SKM-1 (cell line): ENCODE measurements at regions not wholly inside any gene's neighbourhood (a gene's known extent, or its start where the extent isn't known, plus 50 kb on each side); places are given as distances from the start of the nearest gene placed in this dataset.

ENCODE experiments used
- DNase-seq: peaks from one replicate; lab custom pipeline; 2025; ENCODE audit not compliant: unreplicated experiment; lab: John Stamatoyannopoulos, UW

DNA sequence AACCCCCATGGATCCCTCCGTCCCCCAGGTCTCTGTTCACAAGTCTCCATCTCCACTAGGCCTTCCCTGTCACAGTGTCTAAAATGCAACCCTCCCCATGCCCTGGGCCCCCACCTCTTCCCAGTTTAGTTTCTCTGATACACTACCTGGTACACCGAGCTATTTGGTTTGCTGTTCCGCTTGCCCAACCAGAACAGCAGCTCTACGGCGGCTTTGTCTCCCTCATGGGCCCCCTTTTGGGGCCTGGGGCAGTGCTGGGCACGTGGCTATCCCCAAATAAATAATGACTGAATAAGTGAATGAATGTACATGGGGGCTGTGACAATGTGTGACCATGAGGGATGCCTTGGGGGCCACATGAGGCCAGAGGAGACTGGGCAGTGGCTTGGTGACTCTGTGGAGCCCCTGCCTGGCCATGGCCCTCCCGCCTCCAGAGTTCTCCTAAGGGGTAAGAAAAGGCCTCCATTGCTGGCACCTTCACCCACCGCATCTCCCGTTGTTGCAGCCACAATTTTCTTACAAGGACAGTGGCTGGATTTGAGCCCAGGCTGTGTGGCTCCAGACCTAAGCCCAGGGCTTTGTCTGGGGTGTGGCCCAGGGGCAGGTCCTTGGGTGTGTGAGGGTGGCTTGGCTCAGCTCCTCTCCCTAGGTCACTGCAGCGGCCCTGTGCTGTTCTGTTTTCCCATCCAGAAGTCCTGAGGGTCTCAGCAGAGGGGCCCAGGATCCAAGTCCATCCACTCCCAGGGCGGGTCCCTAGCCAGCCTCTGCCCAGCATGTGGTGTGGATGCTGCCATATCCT is 408.5 kb upstream of the SULF2 start:
- no peak for DNase-seq

DNA sequence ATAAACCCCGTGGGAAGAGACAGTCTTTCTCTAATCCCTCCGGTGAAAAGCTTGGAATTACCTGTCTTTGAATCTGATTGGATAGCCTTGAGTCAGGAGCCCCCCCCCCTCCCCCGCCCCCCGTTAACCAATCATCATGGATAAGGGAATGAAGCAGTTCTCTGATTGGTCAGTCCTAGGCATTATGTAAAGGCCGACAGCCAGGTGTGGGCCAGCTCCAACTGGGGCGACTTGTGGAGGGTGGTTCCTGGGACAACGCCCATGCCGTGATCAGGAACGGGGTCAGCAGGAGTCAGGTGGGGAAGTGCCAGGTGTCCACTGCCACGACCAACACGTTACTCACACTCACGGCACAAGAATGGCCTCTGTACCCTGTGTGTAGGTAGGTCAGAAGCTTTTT is 406.8 kb upstream of the SULF2 start:
- DNase-seq = no peak

DNA sequence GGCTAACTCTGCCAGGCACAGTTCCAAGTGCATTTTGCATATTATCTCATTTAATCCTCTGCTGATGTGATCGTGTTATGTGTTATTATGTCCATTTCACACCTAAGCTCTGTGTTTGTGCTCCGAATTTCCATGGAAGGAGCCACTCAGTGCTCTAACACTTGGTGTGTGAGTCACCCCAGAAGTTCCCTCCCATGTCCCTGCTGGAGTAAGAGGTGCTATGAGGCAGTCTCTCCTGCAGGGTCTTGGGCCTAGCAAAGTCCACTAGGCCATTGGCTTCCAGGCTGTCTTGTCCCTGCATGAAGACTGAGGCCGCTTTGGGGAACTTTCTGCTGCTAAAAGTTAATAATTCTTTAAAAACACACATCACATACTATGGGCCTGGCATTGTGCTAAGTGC is 405.9 kb upstream of the SULF2 start:
- no peak for DNase-seq

DNA sequence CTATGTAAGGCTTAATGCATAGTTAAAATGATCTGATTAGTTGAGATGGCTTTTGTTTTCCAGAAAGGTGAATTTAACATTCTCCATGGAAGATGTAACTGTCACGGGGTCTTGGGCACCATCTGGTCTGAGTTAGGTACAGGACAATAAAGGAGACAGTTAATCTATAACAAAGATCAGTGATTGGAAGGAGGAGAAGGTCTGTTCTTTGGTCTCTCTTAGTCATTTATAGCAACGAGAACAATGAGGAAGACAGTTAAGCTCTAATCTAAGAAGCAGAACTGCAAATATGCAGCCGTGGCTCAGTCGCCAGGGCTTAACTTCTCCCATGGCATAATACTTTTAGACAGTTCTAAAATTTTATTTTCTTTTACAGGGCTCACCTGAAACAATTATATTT is 405.5 kb upstream of the SULF2 start:
- DNase-seq = no peak

DNA sequence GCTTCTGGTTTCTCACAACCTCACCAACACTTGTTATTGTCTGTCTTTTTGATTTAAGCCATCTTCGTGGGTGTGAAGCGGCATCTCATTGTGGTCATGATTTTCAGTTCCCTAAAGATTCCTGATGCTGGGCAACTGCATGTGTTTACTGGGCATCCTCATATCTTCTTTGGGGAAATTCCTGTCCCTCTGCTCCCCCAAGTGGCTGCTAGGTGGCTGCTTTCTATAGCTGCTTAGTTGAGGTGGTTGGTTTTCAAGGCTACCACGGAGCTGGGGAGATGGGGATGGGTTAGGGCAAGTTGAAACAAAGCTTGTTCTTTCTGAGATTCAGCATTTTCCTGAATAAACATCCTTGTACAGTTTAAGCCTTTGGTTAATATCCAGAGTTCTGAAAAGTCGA is 403.9 kb upstream of the SULF2 start:
- no peak for DNase-seq

DNA sequence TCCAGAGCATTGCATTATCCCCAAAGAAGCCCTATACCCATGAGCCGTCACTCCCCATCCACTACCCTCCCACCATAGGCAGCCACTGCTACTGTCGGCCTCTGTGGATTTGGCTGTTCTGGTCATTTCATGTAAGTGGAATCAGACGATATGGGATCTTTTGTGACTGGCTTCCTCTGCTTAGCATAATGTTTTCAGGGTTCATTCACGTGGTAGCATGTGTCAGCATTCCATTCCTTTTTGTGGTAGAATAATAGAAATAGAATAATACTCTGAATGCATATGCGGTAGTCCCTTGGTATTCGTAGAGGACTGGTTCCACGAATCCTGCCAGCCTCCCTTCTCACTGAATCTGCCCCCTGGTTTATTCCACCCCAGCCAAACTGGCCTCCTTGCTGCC is 402.6 kb upstream of the SULF2 start:
- DNase-seq = no peak

DNA sequence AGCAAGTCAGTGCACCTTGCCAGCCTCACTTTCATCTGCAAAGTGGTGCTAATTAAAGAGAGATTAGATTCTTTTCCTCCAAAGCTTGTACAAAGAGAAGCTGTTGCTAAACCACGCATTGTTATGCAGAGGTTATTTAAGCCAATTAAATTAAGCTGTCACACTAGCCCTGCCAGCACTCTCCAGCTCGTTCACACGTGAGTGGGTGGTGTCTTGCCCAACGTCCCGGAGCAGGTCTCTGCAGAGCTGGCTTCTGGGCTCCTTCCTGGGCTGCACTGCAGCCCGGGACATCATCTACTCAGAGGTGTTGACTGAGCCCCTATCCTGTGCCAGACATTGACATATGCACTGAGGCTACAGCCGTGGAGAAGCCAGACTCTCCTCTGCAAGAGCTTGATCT is 401.6 kb upstream of the SULF2 start:
- DNase-seq = no peak

DNA sequence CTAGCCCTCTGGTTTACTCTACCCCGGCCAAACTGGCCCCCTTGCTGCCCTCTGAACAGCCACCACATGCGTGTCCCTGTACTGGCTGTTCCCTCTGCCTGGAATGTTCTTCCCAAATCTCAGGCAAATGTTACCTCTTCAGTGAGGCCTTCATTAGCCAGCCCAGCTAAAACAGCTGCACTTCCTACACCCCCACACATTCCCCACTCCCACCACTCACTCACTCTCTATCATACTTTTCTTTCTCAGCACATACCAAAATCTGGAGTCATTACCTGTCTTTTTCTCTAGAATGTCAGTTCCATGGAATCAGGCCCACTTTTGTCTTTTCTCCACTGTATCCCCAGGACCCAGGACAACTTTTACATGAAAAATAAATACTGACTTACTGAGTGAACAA is 401.2 kb upstream of the SULF2 start:
- no peak for DNase-seq

DNA sequence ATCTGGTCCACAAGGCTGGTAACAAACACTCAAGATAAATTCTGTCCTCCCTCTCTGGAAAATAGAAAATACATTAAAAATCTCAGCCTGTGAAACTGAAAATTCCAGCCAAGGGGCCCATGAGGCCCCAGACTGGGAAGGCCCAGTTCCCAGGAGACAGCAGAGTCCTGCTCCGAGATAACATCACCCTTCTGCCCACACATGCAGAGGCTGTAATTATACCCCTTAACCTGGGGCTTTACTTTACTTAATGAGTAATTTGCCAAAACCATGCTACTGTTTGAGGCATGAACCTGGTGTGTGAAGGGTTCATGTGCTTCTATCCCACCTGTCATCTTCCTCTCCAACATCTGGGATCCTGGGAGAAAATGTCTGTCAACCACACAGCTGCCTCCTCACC is 398.9 kb upstream of the SULF2 start:
- no peak for DNase-seq

DNA sequence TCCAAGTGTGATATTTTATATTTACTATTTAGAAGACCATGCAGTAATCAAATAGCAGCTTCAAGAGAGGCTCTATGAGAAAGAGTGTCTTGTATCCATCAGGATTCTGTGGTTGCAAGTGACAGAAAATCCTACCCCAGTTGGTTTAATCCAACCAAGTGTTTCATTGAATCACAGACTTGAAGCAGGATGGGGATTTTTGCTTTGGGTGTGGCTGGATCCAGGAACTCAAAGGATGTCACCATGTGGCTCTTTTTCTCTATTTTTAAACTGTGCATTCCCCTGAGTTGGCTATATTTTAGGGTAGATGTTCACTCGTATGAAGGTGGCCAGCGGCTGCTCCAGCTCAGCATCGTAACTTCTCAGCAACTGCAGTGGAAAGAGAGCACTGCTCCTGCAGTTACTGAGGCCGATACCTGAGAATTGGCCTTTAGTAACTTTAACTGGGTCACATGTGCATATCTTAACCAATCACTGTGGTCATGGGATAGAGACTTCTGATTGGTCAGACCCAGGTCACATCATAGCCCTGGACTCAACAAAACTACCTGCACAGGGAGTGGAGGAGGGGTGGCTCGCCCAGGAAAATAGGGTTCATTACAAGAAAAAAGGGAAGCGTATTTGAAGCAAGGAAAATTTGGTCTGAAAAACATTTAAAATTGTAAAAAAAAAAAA is 396.1 kb upstream of the SULF2 start:
- no peak for DNase-seq

DNA sequence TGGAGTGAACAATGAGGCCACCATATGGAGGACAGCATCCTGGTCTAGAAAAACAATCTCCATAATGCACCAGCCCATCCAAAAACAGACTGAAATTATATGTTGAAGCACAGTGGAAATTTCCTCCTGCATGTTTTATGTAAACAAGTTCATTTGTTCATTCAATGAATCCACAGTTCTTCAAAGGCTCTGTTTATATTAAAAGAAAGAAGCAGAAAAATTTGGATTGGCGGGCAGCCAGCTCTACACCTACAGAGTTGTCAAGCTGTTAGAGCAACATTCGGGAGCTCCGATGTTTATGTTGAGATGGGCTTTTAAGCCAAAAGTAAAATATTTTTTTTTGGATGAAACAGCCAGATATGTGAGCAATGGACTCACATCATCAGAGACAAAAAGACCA is 395.3 kb upstream of the SULF2 start:
- DNase-seq = no peak

DNA sequence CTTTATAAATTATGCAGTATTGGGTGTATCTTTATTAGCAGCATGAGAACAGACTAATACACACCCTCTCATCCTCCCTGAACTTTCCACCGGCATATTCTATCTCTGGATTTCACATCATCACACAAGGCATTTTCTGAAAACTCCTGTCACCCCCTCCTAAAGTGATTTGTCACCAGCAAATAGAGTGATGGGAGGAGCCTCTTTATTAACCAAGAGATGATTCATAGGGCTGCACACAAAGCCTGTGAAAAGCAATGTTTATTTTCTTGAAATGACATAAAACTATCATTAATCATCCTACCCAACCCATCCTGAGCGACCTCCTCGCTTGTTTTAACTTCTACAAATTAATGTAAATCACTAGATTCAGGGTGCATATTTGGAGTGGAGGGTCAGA is 394.7 kb upstream of the SULF2 start:
- no peak for DNase-seq

DNA sequence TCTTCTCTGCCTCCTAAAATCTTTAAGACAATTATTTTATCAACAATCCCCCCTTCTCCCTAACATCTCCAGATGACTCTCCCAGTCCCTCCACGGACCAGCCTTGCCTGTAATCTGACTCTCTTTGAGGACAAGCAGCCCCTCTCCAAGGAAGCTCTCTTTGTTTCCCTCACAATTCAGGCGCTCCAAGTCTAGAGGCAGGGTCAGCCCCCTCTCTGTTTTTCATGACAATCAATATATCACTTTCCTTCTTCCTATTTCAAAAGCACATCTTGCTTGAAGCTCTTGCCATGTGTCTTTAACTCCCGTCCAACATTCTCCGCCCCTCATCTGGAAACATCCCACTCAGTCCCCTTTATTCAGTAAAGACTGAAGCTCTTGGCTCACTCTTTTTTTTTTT is 393.4 kb upstream of the SULF2 start:
- DNase-seq = no peak

DNA sequence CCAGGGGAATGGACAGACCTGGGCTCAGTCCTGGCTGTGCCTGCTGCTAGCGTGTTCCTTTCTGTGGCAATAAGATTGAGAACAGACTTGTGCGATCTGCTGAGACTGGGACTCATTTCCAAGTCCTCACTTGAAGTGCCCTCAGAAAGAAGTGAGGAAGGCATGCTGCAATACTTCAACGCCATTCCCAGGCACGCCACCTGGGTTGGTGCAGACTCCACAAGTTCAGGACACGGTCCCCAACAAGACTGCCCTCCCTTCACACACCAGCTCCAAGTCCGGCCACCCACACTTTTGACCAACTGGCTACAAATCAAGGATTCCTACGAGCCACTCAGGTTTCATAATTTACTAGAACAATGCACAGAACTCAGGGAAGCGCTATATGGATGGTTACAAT is 391.8 kb upstream of the SULF2 start:
- DNase-seq = no peak

DNA sequence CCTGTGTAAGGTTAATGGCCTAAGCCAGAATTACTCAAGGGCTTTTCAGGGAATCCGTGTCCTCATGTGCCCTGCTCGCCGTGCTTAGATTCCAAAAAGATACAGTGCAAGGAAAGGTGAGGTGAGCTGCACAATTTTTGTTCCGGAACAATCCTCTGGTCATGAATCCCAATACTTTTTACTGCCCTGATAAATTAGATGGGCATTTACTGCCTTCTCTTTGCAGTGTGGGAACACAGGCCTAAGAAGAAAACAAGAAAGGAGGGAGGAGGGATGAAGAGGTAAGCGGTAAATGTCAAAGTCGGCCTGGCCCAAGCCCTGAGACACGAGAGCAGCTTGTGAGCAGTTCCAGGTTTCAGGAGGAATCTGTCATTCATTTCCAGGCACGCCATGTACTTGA is 390.9 kb upstream of the SULF2 start:
- DNase-seq = no peak

DNA sequence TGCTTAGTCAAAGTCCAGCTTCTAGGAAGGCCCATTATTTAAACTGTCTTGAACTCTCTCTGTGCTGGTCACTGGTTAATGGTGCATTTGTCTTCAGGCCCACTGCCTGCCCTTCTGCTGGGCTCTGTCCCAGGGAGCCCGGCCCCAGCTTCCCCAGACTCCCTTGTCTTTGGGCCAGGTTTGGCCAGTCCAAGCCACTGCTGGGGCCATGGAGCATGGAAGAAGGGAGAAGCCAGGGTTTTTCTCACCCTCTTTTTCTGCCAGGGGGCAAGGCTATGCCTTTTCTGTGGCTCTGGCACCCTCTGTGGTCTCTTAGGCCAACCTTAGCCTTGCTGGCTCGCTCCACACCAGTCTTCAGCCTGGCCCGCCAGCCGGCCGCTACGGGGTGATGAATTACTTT is 390.0 kb upstream of the SULF2 start:
- DNase-seq = no peak

DNA sequence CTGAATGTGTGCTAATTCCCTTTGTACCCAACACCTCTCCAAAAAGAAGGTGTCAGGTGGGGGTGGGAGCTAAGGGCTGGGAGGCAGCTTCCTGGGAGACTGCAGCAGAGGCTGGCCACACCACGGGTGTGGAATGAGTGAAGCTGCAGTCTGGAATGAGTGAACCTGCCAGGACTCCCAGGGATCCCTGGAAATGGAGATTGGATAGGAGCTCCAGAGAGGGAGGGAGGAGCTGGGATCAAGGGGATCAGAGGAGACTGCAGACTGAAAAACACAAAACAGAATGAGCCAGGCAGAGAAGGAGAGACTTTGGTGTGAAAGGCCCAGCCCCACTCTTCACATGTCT is 387.0 kb upstream of the SULF2 start:
- no peak for DNase-seq

DNA sequence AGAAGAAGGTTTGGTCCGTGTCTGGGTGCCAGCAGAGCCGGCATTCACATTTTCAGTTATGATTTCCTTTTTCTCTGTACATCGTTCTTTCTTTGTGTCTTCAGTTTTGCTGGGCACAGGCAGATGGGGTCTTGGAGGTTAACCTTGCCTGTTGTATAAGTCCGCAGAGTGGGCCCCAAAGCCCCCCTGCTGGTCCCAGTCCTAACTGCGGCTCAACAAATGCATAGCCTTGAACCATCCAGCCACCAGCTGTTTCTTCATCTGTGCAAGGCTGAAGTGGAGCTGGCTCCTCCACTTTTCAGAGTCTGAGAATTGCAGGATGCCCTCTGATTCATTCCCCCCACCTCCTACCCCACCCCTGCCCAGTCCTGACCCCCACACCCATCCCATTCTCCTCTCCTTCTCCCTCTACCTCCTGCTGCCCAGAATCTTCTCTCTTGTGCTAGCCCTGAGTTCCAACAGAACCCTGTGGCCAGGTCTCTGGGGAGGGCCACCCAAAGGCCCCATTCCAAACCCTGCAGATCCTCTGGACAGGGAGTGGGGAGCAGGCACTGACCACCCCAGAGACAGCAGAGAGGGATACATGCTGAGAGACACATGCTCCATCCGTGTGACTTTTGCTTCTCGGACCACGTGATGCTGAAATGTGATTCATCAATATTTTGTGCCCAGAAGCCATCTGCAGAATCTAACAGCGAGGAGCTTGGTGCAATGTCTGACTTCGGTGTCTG is 386.5 kb upstream of the SULF2 start:
- no peak for DNase-seq

DNA sequence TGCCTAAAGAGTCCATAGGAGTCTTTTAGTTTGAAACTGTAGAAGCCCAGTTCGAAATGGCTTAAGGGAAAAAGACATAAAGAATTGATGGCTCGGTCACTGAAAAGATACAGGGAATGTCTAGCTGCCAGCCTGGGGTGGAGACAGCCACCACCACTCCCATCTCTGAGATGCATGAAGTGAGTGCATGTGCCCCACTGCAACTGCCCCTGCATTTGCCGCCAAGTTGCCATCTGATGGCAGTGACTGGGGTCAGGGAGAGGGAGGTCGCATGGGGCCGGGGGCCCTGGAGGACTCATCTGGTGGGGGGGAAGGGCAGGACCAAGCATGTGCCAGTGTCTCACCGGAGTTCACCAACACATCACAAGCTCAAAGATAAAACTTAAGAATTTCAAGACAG is 385.8 kb upstream of the SULF2 start:
- DNase-seq = no peak

DNA sequence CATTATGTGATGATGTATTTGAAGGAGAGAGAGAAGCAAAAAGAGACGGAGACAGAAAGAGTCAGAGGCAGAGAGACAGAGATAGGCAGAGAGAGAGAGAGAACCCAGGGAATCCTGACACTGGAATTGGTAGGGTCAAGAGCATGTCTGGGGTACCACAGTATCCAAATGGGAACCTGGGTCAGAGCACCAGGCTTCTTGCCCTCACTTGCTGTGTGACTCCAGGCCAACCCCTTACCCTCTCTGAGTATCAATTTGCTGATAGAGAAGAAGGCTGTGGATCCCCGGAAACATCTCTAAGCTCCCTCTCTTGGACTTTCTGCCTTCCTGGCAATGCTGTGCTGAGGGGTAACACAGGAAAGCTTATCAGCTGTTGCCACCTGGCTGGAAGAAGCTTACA is 385.3 kb upstream of the SULF2 start:
- no peak for DNase-seq

DNA sequence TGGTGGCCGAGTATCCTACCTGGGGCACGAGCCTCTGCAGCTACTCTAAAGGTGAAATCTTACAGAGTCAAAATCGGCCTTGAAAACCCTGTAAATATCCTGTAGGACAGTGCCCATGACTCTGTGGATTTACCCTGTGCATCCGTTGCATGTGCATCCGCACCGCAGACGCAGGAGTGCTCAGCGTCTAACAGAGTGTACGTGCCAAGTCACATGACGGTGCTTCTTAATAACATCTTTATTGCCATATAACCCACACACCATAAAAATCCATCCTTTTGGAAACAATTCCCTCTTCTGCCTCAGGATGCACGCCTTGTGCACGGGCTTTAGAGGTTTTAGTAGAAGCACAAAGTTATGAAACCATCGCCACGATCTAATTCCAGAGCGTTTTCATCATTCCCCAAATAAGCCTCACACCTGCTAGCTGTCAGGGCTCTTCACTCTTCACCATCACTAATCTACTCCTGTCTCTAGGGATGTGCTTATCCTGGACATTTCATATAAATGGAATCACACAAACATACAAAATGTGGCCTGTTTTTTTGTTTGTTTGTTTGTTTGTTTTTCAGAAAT is 384.5 kb upstream of the SULF2 start:
- no peak for DNase-seq
